ENCODE measurements at regions not wholly inside any gene's neighbourhood (a gene's known extent, or its start where the extent isn't known, plus 50 kb on each side); places are given as distances from the start of the nearest gene placed in this dataset.

DNA sequence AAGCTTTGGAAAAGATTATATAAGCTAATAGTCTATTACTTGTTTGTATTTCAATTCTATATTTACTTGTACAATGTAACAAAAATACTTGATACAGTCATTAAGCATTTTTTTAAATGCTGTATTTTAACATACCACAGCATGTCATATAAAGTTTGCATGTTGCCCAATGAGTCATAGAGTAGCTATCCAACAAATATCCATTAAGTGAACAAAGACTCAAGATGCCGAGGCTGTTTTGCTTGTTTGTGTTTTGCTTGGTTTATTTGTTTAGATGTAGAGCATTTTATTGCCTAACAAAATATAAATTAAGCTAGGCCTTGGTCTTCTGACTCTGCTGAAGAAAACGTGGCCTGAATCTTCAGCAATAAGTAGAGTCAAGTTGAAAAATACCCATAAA is 1584.3 kb upstream of the NUDT12 start:
- CTCF ChIA-PET, result interaction anchor here (0.6 kb wide), 1 partner anchor 929 kb away, joined by 3 read pairs; no protein-coding TSS in a partner anchor

DNA sequence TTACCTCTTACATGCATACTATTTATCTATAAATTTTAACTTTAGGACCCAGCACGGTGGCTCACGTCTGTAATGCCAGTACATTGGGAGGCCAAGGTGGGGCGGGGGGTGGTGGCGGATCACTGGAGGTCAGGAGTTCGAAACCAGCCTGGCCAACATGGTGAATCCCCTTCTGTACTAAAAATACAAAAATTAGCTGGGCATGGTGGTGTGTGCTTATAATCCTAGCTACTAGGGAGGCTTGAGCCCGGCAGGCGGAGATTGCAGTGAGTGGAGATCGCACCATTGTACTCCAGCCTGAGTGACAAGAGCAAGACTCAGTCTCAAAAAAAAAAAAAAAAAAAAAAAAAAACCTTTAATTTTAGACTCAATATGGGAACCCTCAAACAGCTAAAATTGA is 1582.6 kb upstream of the NUDT12 start:
- ChIA-PET CTCF (interaction anchor here (0.6 kb wide), 1 partner anchor 214 kb away, joined by 3 read pairs; no protein-coding TSS in a partner anchor), POLR2A (no interaction called here)
- no peak overlapping the region for H3K27ac ChIP-seq (ENCODE audit: extremely low read depth, low read depth, low read length)
- TF ChIP-seq ZEB2 (tag by site-specific recombination; IDR thresholded peaks at IDR 0.05), result no peak
- TF ChIP-seq ZSCAN30 (tag by site-specific recombination; IDR thresholded peaks at IDR 0.05), result no peak
- no peak for TF ChIP-seq ZNF501 (tag by site-specific recombination; IDR thresholded peaks at IDR 0.05)
- TF ChIP-seq, protein P1, sequence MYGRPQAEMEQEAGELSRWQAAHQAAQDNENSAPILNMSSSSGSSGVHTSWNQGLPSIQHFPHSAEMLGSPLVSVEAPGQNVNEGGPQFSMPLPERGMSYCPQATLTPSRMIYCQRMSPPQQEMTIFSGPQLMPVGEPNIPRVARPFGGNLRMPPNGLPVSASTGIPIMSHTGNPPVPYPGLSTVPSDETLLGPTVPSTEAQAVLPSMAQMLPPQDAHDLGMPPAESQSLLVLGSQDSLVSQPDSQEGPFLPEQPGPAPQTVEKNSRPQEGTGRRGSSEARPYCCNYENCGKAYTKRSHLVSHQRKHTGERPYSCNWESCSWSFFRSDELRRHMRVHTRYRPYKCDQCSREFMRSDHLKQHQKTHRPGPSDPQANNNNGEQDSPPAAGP (tag by site-specific recombination; IDR thresholded peaks at IDR 0.05), result no peak
- no peak for TF ChIP-seq SCRT1 (tag by site-specific recombination; IDR thresholded peaks at IDR 0.05; ENCODE audit: borderline replicate concordance)
- TF ChIP-seq ZNF350 (tag by site-specific recombination; IDR thresholded peaks at IDR 0.05), result no peak
- TF ChIP-seq, protein P2, sequence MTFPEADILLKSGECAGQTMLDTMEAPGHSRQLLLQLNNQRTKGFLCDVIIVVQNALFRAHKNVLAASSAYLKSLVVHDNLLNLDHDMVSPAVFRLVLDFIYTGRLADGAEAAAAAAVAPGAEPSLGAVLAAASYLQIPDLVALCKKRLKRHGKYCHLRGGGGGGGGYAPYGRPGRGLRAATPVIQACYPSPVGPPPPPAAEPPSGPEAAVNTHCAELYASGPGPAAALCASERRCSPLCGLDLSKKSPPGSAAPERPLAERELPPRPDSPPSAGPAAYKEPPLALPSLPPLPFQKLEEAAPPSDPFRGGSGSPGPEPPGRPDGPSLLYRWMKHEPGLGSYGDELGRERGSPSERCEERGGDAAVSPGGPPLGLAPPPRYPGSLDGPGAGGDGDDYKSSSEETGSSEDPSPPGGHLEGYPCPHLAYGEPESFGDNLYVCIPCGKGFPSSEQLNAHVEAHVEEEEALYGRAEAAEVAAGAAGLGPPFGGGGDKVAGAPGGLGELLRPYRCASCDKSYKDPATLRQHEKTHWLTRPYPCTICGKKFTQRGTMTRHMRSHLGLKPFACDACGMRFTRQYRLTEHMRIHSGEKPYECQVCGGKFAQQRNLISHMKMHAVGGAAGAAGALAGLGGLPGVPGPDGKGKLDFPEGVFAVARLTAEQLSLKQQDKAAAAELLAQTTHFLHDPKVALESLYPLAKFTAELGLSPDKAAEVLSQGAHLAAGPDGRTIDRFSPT (tag by site-specific recombination; IDR thresholded peaks at IDR 0.05), result no peak
- no peak for TF ChIP-seq ZNF785 (tag by site-specific recombination; IDR thresholded peaks at IDR 0.05)
- TF ChIP-seq ZNF777 (tag by site-specific recombination; IDR thresholded peaks at IDR 0.05; ENCODE audit: borderline replicate concordance), result no peak
- TF ChIP-seq ZNF133 (tag by site-specific recombination; IDR thresholded peaks at IDR 0.05), result no peak

More for the DNA sequence above, 1584.3 kb upstream of the NUDT12 start:
- no peaks in the 10 kb centered on the region for H3K9me3 ChIP-seq (ENCODE audit: control insufficient read depth, insufficient read depth, low read depth, low read length)
- H3K27ac ChIP-seq (ENCODE audit: extremely low read depth, low read depth, low read length), result no peak overlapping the region
- H3K4me1 ChIP-seq (ENCODE audit: control insufficient read depth, insufficient read depth, low read length), result no peaks in the 10 kb centered on the region
- H3K4me3 ChIP-seq (ENCODE audit: low read depth, low read length), result no peak overlapping the region
- TF ChIP-seq ZNF571 (tag by site-specific recombination; IDR thresholded peaks at IDR 0.05), result no peak
- no peak for TF ChIP-seq KLF1 (tag by site-specific recombination; IDR thresholded peaks at IDR 0.05)
- TF ChIP-seq SALL2 (tag by site-specific recombination; IDR thresholded peaks at IDR 0.05; ENCODE audit: borderline replicate concordance), result no peak
- TF ChIP-seq, protein P3, sequence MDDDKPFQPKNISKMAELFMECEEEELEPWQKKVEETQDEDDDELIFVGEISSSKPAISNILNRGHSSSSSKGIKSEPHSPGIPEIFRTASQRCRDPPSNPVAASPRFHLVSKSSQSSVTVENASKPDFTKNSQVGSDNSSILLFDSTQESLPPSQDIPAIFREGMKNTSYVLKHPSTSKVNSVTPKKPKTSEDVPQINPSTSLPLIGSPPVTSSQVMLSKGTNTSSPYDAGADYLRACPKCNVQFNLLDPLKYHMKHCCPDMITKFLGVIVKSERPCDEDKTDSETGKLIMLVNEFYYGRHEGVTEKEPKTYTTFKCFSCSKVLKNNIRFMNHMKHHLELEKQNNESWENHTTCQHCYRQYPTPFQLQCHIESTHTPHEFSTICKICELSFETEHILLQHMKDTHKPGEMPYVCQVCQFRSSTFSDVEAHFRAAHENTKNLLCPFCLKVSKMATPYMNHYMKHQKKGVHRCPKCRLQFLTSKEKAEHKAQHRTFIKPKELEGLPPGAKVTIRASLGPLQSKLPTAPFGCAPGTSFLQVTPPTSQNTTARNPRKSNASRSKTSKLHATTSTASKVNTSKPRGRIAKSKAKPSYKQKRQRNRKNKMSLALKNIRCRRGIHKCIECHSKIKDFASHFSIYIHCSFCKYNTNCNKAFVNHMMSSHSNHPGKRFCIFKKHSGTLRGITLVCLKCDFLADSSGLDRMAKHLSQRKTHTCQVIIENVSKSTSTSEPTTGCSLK (tag by site-specific recombination; IDR thresholded peaks at IDR 0.05), result no peak
- TF ChIP-seq ZNF792 (tag by site-specific recombination; IDR thresholded peaks at IDR 0.05), result no peak
- no peak for TF ChIP-seq ZBTB21 (tag by site-specific recombination; IDR thresholded peaks at IDR 0.05)
- no peak for TF ChIP-seq ZNF585B (tag by site-specific recombination; IDR thresholded peaks at IDR 0.05)
- no peak for TF ChIP-seq ZNF174 (tag by site-specific recombination; IDR thresholded peaks at IDR 0.05)
- no peak for TF ChIP-seq MYNN (tag by site-specific recombination; IDR thresholded peaks at IDR 0.05; ENCODE audit: borderline replicate concordance)
- TF ChIP-seq, protein P4, sequence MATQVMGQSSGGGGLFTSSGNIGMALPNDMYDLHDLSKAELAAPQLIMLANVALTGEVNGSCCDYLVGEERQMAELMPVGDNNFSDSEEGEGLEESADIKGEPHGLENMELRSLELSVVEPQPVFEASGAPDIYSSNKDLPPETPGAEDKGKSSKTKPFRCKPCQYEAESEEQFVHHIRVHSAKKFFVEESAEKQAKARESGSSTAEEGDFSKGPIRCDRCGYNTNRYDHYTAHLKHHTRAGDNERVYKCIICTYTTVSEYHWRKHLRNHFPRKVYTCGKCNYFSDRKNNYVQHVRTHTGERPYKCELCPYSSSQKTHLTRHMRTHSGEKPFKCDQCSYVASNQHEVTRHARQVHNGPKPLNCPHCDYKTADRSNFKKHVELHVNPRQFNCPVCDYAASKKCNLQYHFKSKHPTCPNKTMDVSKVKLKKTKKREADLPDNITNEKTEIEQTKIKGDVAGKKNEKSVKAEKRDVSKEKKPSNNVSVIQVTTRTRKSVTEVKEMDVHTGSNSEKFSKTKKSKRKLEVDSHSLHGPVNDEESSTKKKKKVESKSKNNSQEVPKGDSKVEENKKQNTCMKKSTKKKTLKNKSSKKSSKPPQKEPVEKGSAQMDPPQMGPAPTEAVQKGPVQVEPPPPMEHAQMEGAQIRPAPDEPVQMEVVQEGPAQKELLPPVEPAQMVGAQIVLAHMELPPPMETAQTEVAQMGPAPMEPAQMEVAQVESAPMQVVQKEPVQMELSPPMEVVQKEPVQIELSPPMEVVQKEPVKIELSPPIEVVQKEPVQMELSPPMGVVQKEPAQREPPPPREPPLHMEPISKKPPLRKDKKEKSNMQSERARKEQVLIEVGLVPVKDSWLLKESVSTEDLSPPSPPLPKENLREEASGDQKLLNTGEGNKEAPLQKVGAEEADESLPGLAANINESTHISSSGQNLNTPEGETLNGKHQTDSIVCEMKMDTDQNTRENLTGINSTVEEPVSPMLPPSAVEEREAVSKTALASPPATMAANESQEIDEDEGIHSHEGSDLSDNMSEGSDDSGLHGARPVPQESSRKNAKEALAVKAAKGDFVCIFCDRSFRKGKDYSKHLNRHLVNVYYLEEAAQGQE (tag by site-specific recombination; IDR thresholded peaks at IDR 0.05), result no peak
- no peak for TF ChIP-seq ZNF146 (tag by site-specific recombination; IDR thresholded peaks at IDR 0.05)
- no peak for TF ChIP-seq ZNF155 (tag by site-specific recombination; IDR thresholded peaks at IDR 0.05)
- no peak for TF ChIP-seq ZNF510 (tag by site-specific recombination; IDR thresholded peaks at IDR 0.05; ENCODE audit: insufficient replicate concordance)
- TF ChIP-seq, protein P1 (tag by site-specific recombination; IDR thresholded peaks at IDR 0.05), result no peak
- no peak for TF ChIP-seq ZNF624 (tag by site-specific recombination; IDR thresholded peaks at IDR 0.05)
- TF ChIP-seq ZNF560 (tag by site-specific recombination; IDR thresholded peaks at IDR 0.05; ENCODE audit: borderline replicate concordance), result no peak
- no peak for TF ChIP-seq ZNF335 (tag by site-specific recombination; conservative IDR thresholded peaks at IDR 0.05)
- no peak for TF ChIP-seq ZFHX2 (tag by site-specific recombination; conservative IDR thresholded peaks at IDR 0.05)
- TF ChIP-seq, protein P5, sequence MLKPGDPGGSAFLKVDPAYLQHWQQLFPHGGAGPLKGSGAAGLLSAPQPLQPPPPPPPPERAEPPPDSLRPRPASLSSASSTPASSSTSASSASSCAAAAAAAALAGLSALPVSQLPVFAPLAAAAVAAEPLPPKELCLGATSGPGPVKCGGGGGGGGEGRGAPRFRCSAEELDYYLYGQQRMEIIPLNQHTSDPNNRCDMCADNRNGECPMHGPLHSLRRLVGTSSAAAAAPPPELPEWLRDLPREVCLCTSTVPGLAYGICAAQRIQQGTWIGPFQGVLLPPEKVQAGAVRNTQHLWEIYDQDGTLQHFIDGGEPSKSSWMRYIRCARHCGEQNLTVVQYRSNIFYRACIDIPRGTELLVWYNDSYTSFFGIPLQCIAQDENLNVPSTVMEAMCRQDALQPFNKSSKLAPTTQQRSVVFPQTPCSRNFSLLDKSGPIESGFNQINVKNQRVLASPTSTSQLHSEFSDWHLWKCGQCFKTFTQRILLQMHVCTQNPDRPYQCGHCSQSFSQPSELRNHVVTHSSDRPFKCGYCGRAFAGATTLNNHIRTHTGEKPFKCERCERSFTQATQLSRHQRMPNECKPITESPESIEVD (tag by site-specific recombination; IDR thresholded peaks at IDR 0.05), result no peak
- no peaks in the 10 kb centered on the region for H3K36me3 ChIP-seq (ENCODE audit: control insufficient read depth in 2 of 2, insufficient read depth in 1 of 2, low read length in 2 of 2)
- POLR2A ChIA-PET, result no interaction called here

More for the DNA sequence above, 1582.6 kb upstream of the NUDT12 start:
- H3K4me3 ChIP-seq (ENCODE audit: low read depth, low read length), result no peak overlapping the region
- H3K9me3 ChIP-seq (ENCODE audit: control insufficient read depth, insufficient read depth, low read depth, low read length), result no peaks in the 10 kb centered on the region
- H3K4me1 ChIP-seq (ENCODE audit: control insufficient read depth, insufficient read depth, low read length), result no peaks in the 10 kb centered on the region
- H3K36me3 ChIP-seq (ENCODE audit: control insufficient read depth in 2 of 2, insufficient read depth in 1 of 2, low read length in 2 of 2), result no peaks in the 10 kb centered on the region

Data from HEK293 (cell line).